CD14-positive monocyte (primary cell): ENCODE measurements at regions not wholly inside any gene's neighbourhood (a gene's known extent, or its start where the extent isn't known, plus 50 kb on each side); places are given as distances from the start of the nearest gene placed in this dataset.

Experiments
- DNase-seq, 3 donors: peaks; one replicate each; pipeline ENCODE4 v3.0.0-alpha.2; 2011 to 2022
- H2AFZ ChIP-seq: 2 replicates; pipeline ENCODE4 v1.6.0; 2012; ENCODE audit warnings: mild to moderate bottlenecking, low read depth, low read length, inconsistent platforms; ENCODE audit not compliant: insufficient read depth, poor library complexity, severe bottlenecking
- H3K27ac ChIP-seq, 2 donors: 1 replicate in 1 of 2; 2 replicates in 1 of 2; pipeline ENCODE4 v1.5.1; 2012 to 2013; ENCODE audit warnings: low read length in 2 of 2, control low read depth in 1 of 2, inconsistent platforms in 1 of 2, low read depth in 1 of 2, mild to moderate bottlenecking in 1 of 2
- H3K27me3 ChIP-seq, 2 donors: one replicate each; pipeline versions ENCODE4 v1.6.0 to v1.6.1; 2011 to 2013; ENCODE audit warnings: low read length in 2 of 2; ENCODE audit not compliant: control insufficient read depth in 2 of 2, insufficient read depth in 2 of 2
- H3K36me3 ChIP-seq, 2 donors: replicated peaks in 1 of 2; 1 replicate in 1 of 2; 2 replicates in 1 of 2; pipeline versions ENCODE4 v1.5.1 to v1.6.1; 2012 to 2013; ENCODE audit warnings: low read length in 2 of 2, control low read depth in 1 of 2, inconsistent platforms in 1 of 2, mild to moderate bottlenecking in 1 of 2; ENCODE audit not compliant: insufficient read depth in 2 of 2, control insufficient read depth in 1 of 2
- H3K4me1 ChIP-seq, 2 donors: 1 replicate in 1 of 2; 2 replicates in 1 of 2; pipeline versions ENCODE4 v1.5.1 to v1.6.1; 2012 to 2013; ENCODE audit warnings: low read length in 2 of 2, control low read depth in 1 of 2, inconsistent platforms in 1 of 2, mild to moderate bottlenecking in 1 of 2, moderate library complexity in 1 of 2; ENCODE audit not compliant: insufficient read depth in 2 of 2, control insufficient read depth in 1 of 2
- H3K4me2 ChIP-seq: replicated peaks from 2 replicates; pipeline ENCODE3; 2012; ENCODE audit warnings: low read length, moderate library complexity, mild to moderate bottlenecking; ENCODE audit not compliant: poor library complexity, severe bottlenecking; ENCODE audit errors: extremely low read depth
- H3K4me3 ChIP-seq, 3 experiments: fragments of 200-600 bp in 1 of 3; sonication (generic) in 1 of 3; replicated peaks in 1 of 3; 1 replicate in 2 of 3; 2 replicates in 1 of 3; pipeline ENCODE4 v1.5.1; 2011 to 2013; ENCODE audit warnings: low read length in 3 of 3, mild to moderate bottlenecking in 3 of 3, control low read depth in 2 of 3, low read depth in 2 of 3, inconsistent platforms in 1 of 3, moderate library complexity in 1 of 3
- H3K79me2 ChIP-seq: 2 replicates; pipeline ENCODE4 v1.6.0; 2012; ENCODE audit warnings: mild to moderate bottlenecking, control low read depth, inconsistent platforms, low read length, moderate library complexity; ENCODE audit not compliant: insufficient read depth
- H3K9ac ChIP-seq: 2 replicates; pipeline ENCODE4 v1.6.0; 2017; ENCODE audit warnings: low read length, mild to moderate bottlenecking; ENCODE audit not compliant: insufficient read depth, poor library complexity, severe bottlenecking
- H3K9me3 ChIP-seq, 2 donors: replicated peaks in 1 of 2; 1 replicate in 1 of 2; 2 replicates in 1 of 2; pipeline versions ENCODE4 v1.5.1 to v1.6.1; 2012 to 2013; ENCODE audit warnings: low read length in 2 of 2, control low read depth in 1 of 2; ENCODE audit not compliant: control insufficient read depth in 1 of 2, insufficient read depth in 1 of 2
- H4K20me1 ChIP-seq: 2 replicates; pipeline ENCODE4 v1.6.0; 2012; ENCODE audit warnings: mild to moderate bottlenecking, low read length, control low read depth, moderate library complexity; ENCODE audit not compliant: insufficient read depth
- H3K27ac Mint-ChIP-seq, 7 donors: one replicate each; pipeline ENCODE4 v1.8.0; 2020; ENCODE audit warnings: mild to moderate bottlenecking in 7 of 7, mixed read lengths in 7 of 7, moderate library complexity in 6 of 7, inconsistent platforms in 2 of 7
- H3K27me3 Mint-ChIP-seq, 3 donors: one replicate each; pipeline ENCODE4 v1.8.0; 2021 to 2022; ENCODE audit warnings: low read depth in 3 of 3, mild to moderate bottlenecking in 3 of 3, mixed read lengths in 3 of 3, moderate library complexity in 3 of 3, inconsistent platforms in 1 of 3
- H3K36me3 Mint-ChIP-seq, 2 donors: one replicate each; pipeline ENCODE4 v1.8.0; 2020; ENCODE audit warnings: mixed read lengths in 2 of 2, inconsistent platforms in 1 of 2, mild to moderate bottlenecking in 1 of 2
- H3K4me1 Mint-ChIP-seq: one replicate; pipeline ENCODE4 v1.8.0; 2020; ENCODE audit warnings: mild to moderate bottlenecking, mixed read lengths
- H3K4me3 Mint-ChIP-seq, 2 donors: one replicate each; pipeline ENCODE4 v1.8.0; 2020; ENCODE audit warnings: mild to moderate bottlenecking in 2 of 2, mixed read lengths in 2 of 2, moderate library complexity in 1 of 2
- H3K9me3 Mint-ChIP-seq, 7 donors: one replicate each; pipeline ENCODE4 v1.8.0; 2020 to 2022; ENCODE audit warnings: mixed read lengths in 7 of 7, mild to moderate bottlenecking in 6 of 7, moderate library complexity in 6 of 7, inconsistent platforms in 2 of 7
- WGBS: methylation state at CpG from one replicate; pipeline ENCODE4 v1.1.5; 2013; ENCODE audit warnings: missing lambda C conversion rate; ENCODE audit not compliant: insufficient coverage; 5-methylcytosine and 5-hydroxymethylcytosine counted together
- intact Hi-C, 2 donors: fragments of 100-400 bp; cut with micrococcal nuclease; formaldehyde crosslinking; loops; one replicate each; pipeline versions ENCODE4 v1.15.0 to v1.15.1; 2023
- TF ChIP-seq, protein P1 (sequence below): fragments of 200-600 bp; IDR thresholded peaks from one replicate; pipeline ENCODE4 v1.8.0; 2022; ENCODE audit warnings: antibody characterized with exemption, mild to moderate bottlenecking

DNA sequence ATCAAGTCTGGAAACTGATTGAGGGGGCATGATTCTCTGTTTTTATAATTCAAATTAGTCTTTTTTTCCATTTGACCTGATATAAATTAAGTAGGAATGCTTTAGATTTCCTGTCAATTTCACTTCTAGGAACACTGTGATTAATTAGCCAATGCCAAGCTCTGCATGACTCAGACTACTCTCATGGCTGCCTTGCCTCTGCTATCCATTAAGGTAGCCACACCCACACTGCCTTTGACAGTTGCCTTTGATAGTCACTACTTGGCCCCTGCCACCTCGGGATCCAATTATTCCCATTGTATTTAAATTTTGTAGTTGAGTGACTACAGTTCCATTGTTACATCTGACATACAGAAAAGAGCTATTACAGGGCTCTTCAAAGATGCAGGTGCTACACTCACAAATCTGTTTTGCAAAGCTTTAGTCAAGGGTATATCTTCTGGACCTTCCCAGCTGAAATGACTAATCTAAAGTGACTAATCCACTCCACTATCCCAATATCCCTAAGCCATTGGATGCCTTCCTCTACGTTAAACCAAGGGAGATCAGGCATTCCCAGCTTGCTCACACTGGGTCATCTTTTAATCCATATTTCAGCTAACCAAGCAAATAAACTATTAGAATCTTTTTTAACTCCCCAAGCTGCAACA is 1193.1 kb upstream of the MIR17HG start:
- intact Hi-C loops: no loop called here

DNA sequence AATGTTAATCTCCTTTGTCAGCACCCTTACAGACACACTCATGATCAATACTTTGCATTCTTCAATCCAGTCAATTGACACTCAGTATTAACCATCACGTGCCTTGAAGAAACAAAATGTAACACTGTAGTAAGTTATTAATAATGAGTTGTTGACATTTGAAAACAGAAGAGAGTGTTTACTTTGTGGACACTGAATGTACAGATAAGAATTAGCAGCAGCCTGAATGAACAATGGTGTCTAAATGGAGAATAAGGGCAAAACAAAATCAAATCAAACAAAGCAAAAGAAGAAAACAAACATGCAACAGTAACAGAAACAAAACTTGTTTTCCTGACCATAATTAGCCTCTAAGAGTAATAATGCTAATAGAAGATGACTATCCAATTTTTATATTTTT is 1191.1 kb upstream of the MIR17HG start:
- TF ChIP-seq, protein P1, sequence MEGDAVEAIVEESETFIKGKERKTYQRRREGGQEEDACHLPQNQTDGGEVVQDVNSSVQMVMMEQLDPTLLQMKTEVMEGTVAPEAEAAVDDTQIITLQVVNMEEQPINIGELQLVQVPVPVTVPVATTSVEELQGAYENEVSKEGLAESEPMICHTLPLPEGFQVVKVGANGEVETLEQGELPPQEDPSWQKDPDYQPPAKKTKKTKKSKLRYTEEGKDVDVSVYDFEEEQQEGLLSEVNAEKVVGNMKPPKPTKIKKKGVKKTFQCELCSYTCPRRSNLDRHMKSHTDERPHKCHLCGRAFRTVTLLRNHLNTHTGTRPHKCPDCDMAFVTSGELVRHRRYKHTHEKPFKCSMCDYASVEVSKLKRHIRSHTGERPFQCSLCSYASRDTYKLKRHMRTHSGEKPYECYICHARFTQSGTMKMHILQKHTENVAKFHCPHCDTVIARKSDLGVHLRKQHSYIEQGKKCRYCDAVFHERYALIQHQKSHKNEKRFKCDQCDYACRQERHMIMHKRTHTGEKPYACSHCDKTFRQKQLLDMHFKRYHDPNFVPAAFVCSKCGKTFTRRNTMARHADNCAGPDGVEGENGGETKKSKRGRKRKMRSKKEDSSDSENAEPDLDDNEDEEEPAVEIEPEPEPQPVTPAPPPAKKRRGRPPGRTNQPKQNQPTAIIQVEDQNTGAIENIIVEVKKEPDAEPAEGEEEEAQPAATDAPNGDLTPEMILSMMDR: no peak
- Mint-ChIP-seq H3K27me3 (no peaks in the 10 kb centered on the region), H3K4me3 (no peak overlapping the region), H3K4me1 (no peaks in the 10 kb centered on the region), H3K9me3 (peaks cover 0 to 10% (median 6%) of the 10 kb centered on the region in 7 donors), H3K36me3 (no peaks in the 10 kb centered on the region), H3K27ac (no peak overlapping the region)
- Histone ChIP-seq H3K79me2 (no peaks in the 10 kb centered on the region), H4K20me1 (no peaks in the 10 kb centered on the region), H3K9me3 (no peaks in the 10 kb centered on the region), H3K4me2 (no peak overlapping the region), H3K4me3 (no peak overlapping the region), H3K27ac (no peak overlapping the region), H3K36me3 (no peaks in the 10 kb centered on the region), H3K27me3 (no peaks in the 10 kb centered on the region), H2AFZ (no peak overlapping the region), H3K9ac (no peak overlapping the region), H3K4me1 (no peaks in the 10 kb centered on the region)
- WGBS: no CpG with 5 or more reads among the region's 1 CpG
- intact Hi-C loops: no loop called here
- no peak for DNase-seq

More for the DNA sequence above, 1193.1 kb upstream of the MIR17HG start:
- TF ChIP-seq, protein P1: no peak
- Histone ChIP-seq H3K9me3 (no peaks in the 10 kb centered on the region), H2AFZ (no peak overlapping the region), H3K27ac (no peak overlapping the region), H3K4me3 (no peak overlapping the region), H3K4me1 (no peaks in the 10 kb centered on the region), H4K20me1 (no peaks in the 10 kb centered on the region), H3K27me3 (no peaks in the 10 kb centered on the region), H3K36me3 (no peaks in the 10 kb centered on the region), H3K9ac (no peak overlapping the region), H3K79me2 (no peaks in the 10 kb centered on the region), H3K4me2 (no peak overlapping the region)
- H3K4me1 Mint-ChIP-seq: no peaks in the 10 kb centered on the region
- DNase-seq: no peak
- H3K27me3 Mint-ChIP-seq: no peaks in the 10 kb centered on the region
- H3K4me3 Mint-ChIP-seq: no peak overlapping the region
- peaks cover 0 to 9% (median 6%) of the 10 kb centered on the region in 7 donors for H3K9me3 Mint-ChIP-seq
- no peaks in the 10 kb centered on the region for H3K36me3 Mint-ChIP-seq
- H3K27ac Mint-ChIP-seq: no peak overlapping the region
- 75% methylated on average over 1 of the region's 2 CpGs for WGBS
